Panc1 (cell line): ENCODE measurements at regions not wholly inside any gene's neighbourhood (a gene's known extent, or its start where the extent isn't known, plus 50 kb on each side); places are given as distances from the start of the nearest gene placed in this dataset.
"Not testable (repeated sequence)": the region's sequence is repeated elsewhere in the genome, so short reads cannot be mapped to it uniquely, and the experiment has no call there.

Experiments
- ATAC-seq: fragments of 200-7000 bp; cut with Tn5 transposase; 2 replicates; pipeline ENCODE4 v1.9.1; 2020; ENCODE audit warnings: mild to moderate bottlenecking, moderate library complexity
- BruUV-seq: library from RNA; stranded (reverse); fragments of 400-500 nt; replicated peaks from 2 replicates; lab custom pipeline; 2021; lab: Mats Ljungman, UMichigan
- CTCF ChIA-PET: fragments of 300-600 bp; sonication (Branson Sonifier 250); formaldehyde crosslinking; loops from one replicate; lab custom pipeline; 2022; ENCODE audit warnings: antibody characterized with exemption; lab: Charles Lee
- POLR2A ChIA-PET: fragments of 300-600 bp; sonication (Branson Sonifier 250); formaldehyde crosslinking; loops from one replicate; lab custom pipeline; 2022; ENCODE audit warnings: antibody characterized with exemption; lab: Charles Lee
- DNase-seq: peaks from one replicate; pipeline ENCODE4 v3.0.0-alpha.2; 2010; ENCODE audit warnings: low read depth, low spot score
- H3K27ac ChIP-seq: 2 replicates; pipeline ENCODE4 v1.5.1; 2011; ENCODE audit warnings: mild to moderate bottlenecking, low read length, inconsistent platforms
- H3K27me3 ChIP-seq: fragments of 200-500 bp; sonication (Bioruptor generic); 2 replicates; pipeline ENCODE4 v1.6.0; 2014; ENCODE audit warnings: low read length, inconsistent platforms; ENCODE audit not compliant: control insufficient read depth, insufficient read depth
- H3K36me3 ChIP-seq: fragments of 200-500 bp; sonication (Bioruptor generic); 2 replicates; pipeline ENCODE4 v1.5.1; 2014; ENCODE audit warnings: inconsistent platforms, mild to moderate bottlenecking, low read length, moderate library complexity; ENCODE audit not compliant: control insufficient read depth, insufficient read depth
- H3K4me1 ChIP-seq: 2 replicates; pipeline ENCODE4 v1.5.1; 2011; ENCODE audit warnings: inconsistent platforms, mild to moderate bottlenecking, low read length, moderate library complexity; ENCODE audit not compliant: control insufficient read depth, insufficient read depth
- H3K4me3 ChIP-seq, 2 experiments: 2 replicates each; pipeline ENCODE4 v1.5.1; 2011 to 2012; ENCODE audit warnings: low read depth in 2 of 2, low read length in 2 of 2, mild to moderate bottlenecking in 2 of 2, inconsistent platforms in 1 of 2, moderate library complexity in 1 of 2
- H3K9me3 ChIP-seq: fragments of 200-500 bp; sonication (Bioruptor generic); 2 replicates; pipeline ENCODE4 v1.5.1; 2014; ENCODE audit warnings: low read depth, mild to moderate bottlenecking, inconsistent platforms, low read length, moderate library complexity; ENCODE audit not compliant: control insufficient read depth, insufficient read depth
- POLR2AphosphoS5 ChIP-seq: IDR thresholded peaks from 2 replicates; pipeline ENCODE4 v1.6.1; 2012; ENCODE audit warnings: mild to moderate bottlenecking, low read depth, low read length, moderate library complexity
- REST ChIP-seq, 2 experiments: IDR thresholded peaks; 2 replicates each; pipeline ENCODE4 v1.6.1; 2011 to 2012; ENCODE audit warnings: low read depth in 2 of 2, control low read depth in 1 of 2, low read length in 1 of 2, mild to moderate bottlenecking in 1 of 2, moderate library complexity in 1 of 2; ENCODE audit not compliant: insufficient read depth in 1 of 2
- SIN3A ChIP-seq: IDR thresholded peaks from 2 replicates; pipeline ENCODE4 v1.6.1; 2012; ENCODE audit warnings: low read depth, mild to moderate bottlenecking, low read length, moderate library complexity, borderline replicate concordance; ENCODE audit not compliant: insufficient read depth
- TCF7L2 ChIP-seq: IDR thresholded peaks from 2 replicates; pipeline ENCODE4 v1.6.1; 2011; ENCODE audit warnings: mild to moderate bottlenecking, low read depth, low read length, inconsistent platforms
- in situ Hi-C: cut with HindIII; loops from 2 replicates; pipeline ENCODE4 v1.10.0; 2016; ENCODE audit warnings: low sequenced_read_pairs, low pct_unique_long_range_greater_than_20kb
- intact Hi-C: fragments of 100-400 bp; cut with micrococcal nuclease; formaldehyde crosslinking; loops from one replicate; pipeline ENCODE4 v1.10.0; 2022; ENCODE audit not compliant: unreplicated experiment

GRCh38 chr22:22734395-22735272 is 90.2 kb downstream of the GGTLC2 start:
- DNase-seq, BruUV-seq, H3K27me3 ChIP-seq, CTCF ChIA-PET, intact Hi-C loops, H3K27ac ChIP-seq, ATAC-seq, H3K4me3 ChIP-seq, H3K4me1 ChIP-seq, H3K36me3 ChIP-seq, H3K9me3 ChIP-seq, in situ Hi-C loops, POLR2A ChIA-PET: not testable (repeated sequence)

GRCh38 chr22:22735276-22735675 is 90.9 kb downstream of the GGTLC2 start:
- intact Hi-C loops, H3K4me3 ChIP-seq, H3K27me3 ChIP-seq, POLR2A ChIA-PET, H3K4me1 ChIP-seq, H3K27ac ChIP-seq, CTCF ChIA-PET, DNase-seq, H3K9me3 ChIP-seq, BruUV-seq, H3K36me3 ChIP-seq, ATAC-seq, in situ Hi-C loops: not testable (repeated sequence)

- DNase-seq (no peak), ATAC-seq (no peak)
- ChIA-PET POLR2A (no interaction called here), CTCF (no interaction called here)
- Histone ChIP-seq H3K4me3 (no peak overlapping the region), H3K9me3 (no peaks in the 10 kb centered on the region), H3K27me3 (peaks cover 5% of the 10 kb centered on the region; the same call in 1 of the 2 replicates), H3K36me3 (no peaks in the 10 kb centered on the region), H3K4me1 (no peaks in the 10 kb centered on the region), H3K27ac (no peak overlapping the region)
- intact Hi-C loops (no loop called here), in situ Hi-C loops (no loop called here)
- BruUV-seq = no TSS peak
- TF ChIP-seq REST (IDR thresholded peaks at IDR 0.05; ENCODE audit: insufficient read depth in 1 of 2, low read depth in 2 of 2, low read length in 1 of 2) (no peak), SIN3A (no peak), POLR2AphosphoS5 (no peak), TCF7L2 (no peak)
Measured at GRCh38 chr22:22735695-22736611, 91.5 kb downstream of the GGTLC2 start.
